ENCODE measurements at regions not wholly inside any gene's neighbourhood (a gene's known extent, or its start where the extent isn't known, plus 50 kb on each side); places are given as distances from the start of the nearest gene placed in this dataset.

- no CpG with 5 or more reads among the region's 2 CpGs for WGBS, 2 donors (ENCODE audit: extremely low coverage in 2 of 2, insufficient read length in 2 of 2, insufficient replicate concordance in 1 of 2)
- Histone ChIP-seq H3K14ac (ENCODE audit: low read length) (no peak overlapping the region), H3K23ac (ENCODE audit: low read depth, low read length, poor library complexity) (no peak overlapping the region), H2BK5ac (ENCODE audit: low read length) (no peak overlapping the region), H3K9ac (ENCODE audit: low read depth, low read length, poor library complexity) (no peak overlapping the region), H2BK120ac (ENCODE audit: low read depth, low read length) (no peak overlapping the region), H3K27me3 (ENCODE audit: control insufficient read depth in 3 of 3, insufficient read depth in 3 of 3, low read depth in 1 of 3, low read length in 3 of 3) (no peaks in the 10 kb centered on the region), H3K36me3 (replicated peaks in 1 of 2; ENCODE audit: control insufficient read depth in 2 of 2, insufficient read depth in 2 of 2, low read length in 2 of 2) (no peaks in the 10 kb centered on the region), H3K27ac (replicated peaks; ENCODE audit: low read length) (no peak overlapping the region), H2AFZ (ENCODE audit: low read length) (no peak overlapping the region), H3K18ac (ENCODE audit: low read length) (no peak overlapping the region), H4K91ac (ENCODE audit: low read depth, low read length, poor library complexity) (no peak overlapping the region), H3K4me2 (ENCODE audit: insufficient read depth, low read length, poor library complexity, severe bottlenecking) (no peak overlapping the region), H3K4me1 (ENCODE audit: control insufficient read depth in 2 of 2, insufficient read depth in 1 of 2, low read depth in 1 of 2, low read length in 2 of 2) (no peaks in the 10 kb centered on the region), H4K8ac (ENCODE audit: low read depth, low read length) (no peak overlapping the region), H3K9me3 (replicated peaks in 1 of 2; ENCODE audit: control insufficient read depth in 2 of 2, insufficient read depth in 1 of 2, low read depth in 1 of 2, low read length in 2 of 2) (no peaks in the 10 kb centered on the region), H3K4ac (ENCODE audit: low read length) (no peak overlapping the region), H2AK5ac (ENCODE audit: low read depth, low read length) (no peak overlapping the region), H2BK15ac (ENCODE audit: low read length) (no peak overlapping the region), H2BK12ac (ENCODE audit: low read length) (no peak overlapping the region), H3K4me3 (ENCODE audit: low read length in 2 of 2) (no peak overlapping the region), H3K79me1 (ENCODE audit: low read depth, low read length) (no peaks in the 10 kb centered on the region)
- DNase-seq (ENCODE audit: low spot score) = no peak
Measured at GRCh38 chr9:82467436-82467835, 478.9 kb downstream of the SPATA31D1 start.

- Histone ChIP-seq H3K4me2 (ENCODE audit: insufficient read depth, low read length, poor library complexity, severe bottlenecking) (no peak overlapping the region), H3K27ac (replicated peaks; ENCODE audit: low read length) (no peak overlapping the region), H2AK5ac (ENCODE audit: low read depth, low read length) (no peak overlapping the region), H3K23ac (ENCODE audit: low read depth, low read length, poor library complexity) (no peak overlapping the region), H3K79me1 (ENCODE audit: low read depth, low read length) (no peaks in the 10 kb centered on the region), H2BK5ac (ENCODE audit: low read length) (no peak overlapping the region), H3K4ac (ENCODE audit: low read length) (no peak overlapping the region), H3K36me3 (replicated peaks in 1 of 2; ENCODE audit: control insufficient read depth in 2 of 2, insufficient read depth in 2 of 2, low read length in 2 of 2) (no peaks in the 10 kb centered on the region), H3K27me3 (ENCODE audit: control insufficient read depth in 3 of 3, insufficient read depth in 3 of 3, low read depth in 1 of 3, low read length in 3 of 3) (no peaks in the 10 kb centered on the region), H3K18ac (ENCODE audit: low read length) (no peak overlapping the region), H2BK12ac (ENCODE audit: low read length) (no peak overlapping the region), H2BK120ac (ENCODE audit: low read depth, low read length) (no peak overlapping the region), H2AFZ (ENCODE audit: low read length) (no peak overlapping the region), H3K9me3 (replicated peaks in 1 of 2; ENCODE audit: control insufficient read depth in 2 of 2, insufficient read depth in 1 of 2, low read depth in 1 of 2, low read length in 2 of 2) (no peaks in the 10 kb centered on the region), H3K4me1 (ENCODE audit: control insufficient read depth in 2 of 2, insufficient read depth in 1 of 2, low read depth in 1 of 2, low read length in 2 of 2) (no peaks in the 10 kb centered on the region), H3K4me3 (ENCODE audit: low read length in 2 of 2) (no peak overlapping the region), H3K14ac (ENCODE audit: low read length) (no peak overlapping the region), H3K9ac (ENCODE audit: low read depth, low read length, poor library complexity) (no peak overlapping the region), H4K91ac (ENCODE audit: low read depth, low read length, poor library complexity) (no peak overlapping the region), H2BK15ac (ENCODE audit: low read length) (no peak overlapping the region), H4K8ac (ENCODE audit: low read depth, low read length) (no peak overlapping the region)
- DNase-seq (ENCODE audit: low spot score) = no peak
Measured at GRCh38 chr9:82474235-82474634, 485.7 kb downstream of the SPATA31D1 start.

GRCh38 chr9:82475584-82476301 is 487.2 kb downstream of the SPATA31D1 start:
- H3K23ac ChIP-seq (ENCODE audit: low read depth, low read length, poor library complexity) = no peak overlapping the region
- WGBS, 2 donors (ENCODE audit: extremely low coverage in 2 of 2, insufficient read length in 2 of 2, insufficient replicate concordance in 1 of 2) = no CpG with 5 or more reads among the region's 4 CpGs
- no peak overlapping the region for H3K18ac ChIP-seq (ENCODE audit: low read length)
- H2AK5ac ChIP-seq (ENCODE audit: low read depth, low read length) = no peak overlapping the region
- H3K9ac ChIP-seq (ENCODE audit: low read depth, low read length, poor library complexity) = no peak overlapping the region
- no peak overlapping the region for H2BK5ac ChIP-seq (ENCODE audit: low read length)
- H2BK15ac ChIP-seq (ENCODE audit: low read length) = no peak overlapping the region
- no peaks in the 10 kb centered on the region for H3K4me1 ChIP-seq (ENCODE audit: control insufficient read depth in 2 of 2, insufficient read depth in 1 of 2, low read depth in 1 of 2, low read length in 2 of 2)
- H2BK12ac ChIP-seq (ENCODE audit: low read length) = no peak overlapping the region
- no peaks in the 10 kb centered on the region for H3K36me3 ChIP-seq (replicated peaks in 1 of 2; ENCODE audit: control insufficient read depth in 2 of 2, insufficient read depth in 2 of 2, low read length in 2 of 2)
- no peak overlapping the region for H4K91ac ChIP-seq (ENCODE audit: low read depth, low read length, poor library complexity)
- H4K8ac ChIP-seq (ENCODE audit: low read depth, low read length) = no peak overlapping the region
- H2BK120ac ChIP-seq (ENCODE audit: low read depth, low read length) = no peak overlapping the region
- H3K79me1 ChIP-seq (ENCODE audit: low read depth, low read length) = no peaks in the 10 kb centered on the region
- no peaks in the 10 kb centered on the region for H3K9me3 ChIP-seq (replicated peaks in 1 of 2; ENCODE audit: control insufficient read depth in 2 of 2, insufficient read depth in 1 of 2, low read depth in 1 of 2, low read length in 2 of 2)
- no peak overlapping the region for H3K4me2 ChIP-seq (ENCODE audit: insufficient read depth, low read length, poor library complexity, severe bottlenecking)
- no peak overlapping the region for H2AFZ ChIP-seq (ENCODE audit: low read length)
- H3K4me3 ChIP-seq (ENCODE audit: low read length in 2 of 2) = no peak overlapping the region
- DNase-seq (ENCODE audit: low spot score) = no peak
- H3K14ac ChIP-seq (ENCODE audit: low read length) = no peak overlapping the region
- no peaks in the 10 kb centered on the region for H3K27me3 ChIP-seq (ENCODE audit: control insufficient read depth in 3 of 3, insufficient read depth in 3 of 3, low read depth in 1 of 3, low read length in 3 of 3)
- H3K4ac ChIP-seq (ENCODE audit: low read length) = no peak overlapping the region
- H3K27ac ChIP-seq (replicated peaks; ENCODE audit: low read length) = no peak overlapping the region

GRCh38 chr9:82480921-82481320 is 492.3 kb downstream of the SPATA31D1 start:
- Histone ChIP-seq H2BK5ac (ENCODE audit: low read length) (no peak overlapping the region), H3K79me1 (ENCODE audit: low read depth, low read length) (no peaks in the 10 kb centered on the region), H2BK120ac (ENCODE audit: low read depth, low read length) (no peak overlapping the region), H3K4me3 (ENCODE audit: low read length in 2 of 2) (no peak overlapping the region), H2BK15ac (ENCODE audit: low read length) (no peak overlapping the region), H3K18ac (ENCODE audit: low read length) (no peak overlapping the region), H2BK12ac (ENCODE audit: low read length) (no peak overlapping the region), H3K4me2 (ENCODE audit: insufficient read depth, low read length, poor library complexity, severe bottlenecking) (no peak overlapping the region), H3K9me3 (replicated peaks in 1 of 2; ENCODE audit: control insufficient read depth in 2 of 2, insufficient read depth in 1 of 2, low read depth in 1 of 2, low read length in 2 of 2) (no peaks in the 10 kb centered on the region), H3K4ac (ENCODE audit: low read length) (no peak overlapping the region), H3K27me3 (ENCODE audit: control insufficient read depth in 3 of 3, insufficient read depth in 3 of 3, low read depth in 1 of 3, low read length in 3 of 3) (no peaks in the 10 kb centered on the region), H3K36me3 (replicated peaks in 1 of 2; ENCODE audit: control insufficient read depth in 2 of 2, insufficient read depth in 2 of 2, low read length in 2 of 2) (no peaks in the 10 kb centered on the region), H2AFZ (ENCODE audit: low read length) (no peak overlapping the region), H3K23ac (ENCODE audit: low read depth, low read length, poor library complexity) (no peak overlapping the region), H4K91ac (ENCODE audit: low read depth, low read length, poor library complexity) (no peak overlapping the region), H3K4me1 (ENCODE audit: control insufficient read depth in 2 of 2, insufficient read depth in 1 of 2, low read depth in 1 of 2, low read length in 2 of 2) (peaks cover 0 to 2% of the 10 kb centered on the region in 2 donors), H4K8ac (ENCODE audit: low read depth, low read length) (no peak overlapping the region), H3K9ac (ENCODE audit: low read depth, low read length, poor library complexity) (no peak overlapping the region), H2AK5ac (ENCODE audit: low read depth, low read length) (no peak overlapping the region), H3K14ac (ENCODE audit: low read length) (no peak overlapping the region), H3K27ac (replicated peaks; ENCODE audit: low read length) (no peak overlapping the region)
- WGBS, 2 donors (ENCODE audit: extremely low coverage in 2 of 2, insufficient read length in 2 of 2, insufficient replicate concordance in 1 of 2) = no CpG with 5 or more reads among the region's 2 CpGs
- no peak for DNase-seq (ENCODE audit: low spot score)
